Fibroblast of lung (primary cell): ENCODE measurements at regions not wholly inside any gene's neighbourhood (a gene's known extent, or its start where the extent isn't known, plus 50 kb on each side); places are given as distances from the start of the nearest gene placed in this dataset.

Experiments
- DNase-seq, 2 donors: peaks; one replicate each; pipeline versions ENCODE4 v3.0.0 to v3.0.0-alpha.2; 2010; ENCODE audit warnings: low read depth in 2 of 2
- H2AFZ ChIP-seq: 2 replicates; pipeline ENCODE4 v1.5.1; 2012; ENCODE audit warnings: low read length, control low read depth, inconsistent platforms
- H3K27ac ChIP-seq: 2 replicates; pipeline ENCODE4 v1.5.1; 2011; ENCODE audit warnings: low read length, control low read depth; ENCODE audit not compliant: insufficient read depth
- H3K27me3 ChIP-seq: 2 replicates; pipeline ENCODE4 v1.5.1; 2011; ENCODE audit warnings: mild to moderate bottlenecking, low read length; ENCODE audit not compliant: control insufficient read depth, insufficient read depth
- H3K36me3 ChIP-seq: 2 replicates; pipeline ENCODE4 v1.5.1; 2011; ENCODE audit warnings: low read length; ENCODE audit not compliant: control insufficient read depth, insufficient read depth
- H3K4me1 ChIP-seq: 2 replicates; pipeline ENCODE4 v1.5.1; 2011; ENCODE audit warnings: low read length; ENCODE audit not compliant: control insufficient read depth, insufficient read depth; ENCODE audit errors: extremely low read depth
- H3K4me2 ChIP-seq: 2 replicates; pipeline ENCODE4 v1.5.1; 2011; ENCODE audit warnings: low read length, control low read depth; ENCODE audit not compliant: insufficient read depth; ENCODE audit errors: extremely low read depth
- H3K4me3 ChIP-seq, 4 experiments: fragments of 200-600 bp in 1 of 4; sonication (generic) in 1 of 4; replicated peaks in 1 of 4; 2 replicates each; pipeline ENCODE4 v1.5.1; 2011 to 2016; ENCODE audit warnings: low read length in 4 of 4, low read depth in 3 of 4, mild to moderate bottlenecking in 3 of 4, control low read depth in 2 of 4, inconsistent platforms in 1 of 4, mixed read lengths in 1 of 4; ENCODE audit not compliant: insufficient read depth in 1 of 4; ENCODE audit errors: control extremely low read depth in 1 of 4
- H3K79me2 ChIP-seq: 2 replicates; pipeline ENCODE4 v1.5.1; 2012; ENCODE audit warnings: mild to moderate bottlenecking, low read length, inconsistent platforms; ENCODE audit not compliant: control insufficient read depth, insufficient read depth
- H3K9ac ChIP-seq: 2 replicates; pipeline ENCODE4 v1.5.1; 2011; ENCODE audit warnings: mild to moderate bottlenecking, low read length, control low read depth; ENCODE audit not compliant: insufficient read depth
- H3K9me3 ChIP-seq: 2 replicates; pipeline ENCODE4 v1.5.1; 2012; ENCODE audit warnings: low read depth, low read length; ENCODE audit not compliant: control insufficient read depth, insufficient read depth
- H4K20me1 ChIP-seq: 2 replicates; pipeline ENCODE4 v1.5.1; 2011; ENCODE audit warnings: low read length; ENCODE audit not compliant: control insufficient read depth, insufficient read depth; ENCODE audit errors: extremely low read depth
- EZH2 ChIP-seq: IDR thresholded peaks from 2 replicates; pipeline ENCODE4 v1.5.1; 2012; ENCODE audit warnings: low read length, control low read depth, mild to moderate bottlenecking; ENCODE audit errors: missing control alignments
- TF ChIP-seq, protein P1 (sequence below), 2 donors: IDR thresholded peaks in 1 of 2; conservative IDR thresholded peaks in 1 of 2; 1 replicate in 1 of 2; 2 replicates in 1 of 2; pipeline ENCODE4 v1.5.1; 2011 to 2012; ENCODE audit warnings: low read length in 2 of 2, control low read depth in 1 of 2, inconsistent platforms in 1 of 2, low read depth in 1 of 2, mild to moderate bottlenecking in 1 of 2

DNA sequence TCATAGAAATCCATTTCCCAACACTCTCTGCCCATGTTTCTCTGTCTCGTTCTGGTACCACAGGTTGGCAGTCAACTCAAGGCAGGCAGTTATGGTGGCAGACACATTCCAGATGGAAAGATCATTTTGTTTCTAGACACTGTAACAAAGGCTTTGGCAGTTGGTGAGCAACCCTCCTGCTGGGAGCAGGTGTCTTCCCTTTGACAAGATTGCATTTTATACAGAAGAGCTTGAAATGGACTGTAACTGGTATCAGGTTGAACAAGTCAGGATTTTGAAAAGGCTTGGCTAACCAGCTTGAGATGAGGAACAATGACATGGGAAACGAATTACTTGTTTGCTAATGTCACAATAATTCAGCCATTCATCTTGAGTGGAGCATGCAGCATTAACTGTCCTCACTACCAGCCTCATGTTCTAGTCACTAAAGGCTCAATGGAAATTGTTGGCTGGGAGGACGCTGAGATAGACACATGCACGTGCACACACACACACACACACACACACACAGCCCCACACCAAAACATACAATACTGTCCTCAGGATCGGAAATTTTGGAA, 170.0 kb downstream of the SEMA6D start:
- TF ChIP-seq, protein P1, sequence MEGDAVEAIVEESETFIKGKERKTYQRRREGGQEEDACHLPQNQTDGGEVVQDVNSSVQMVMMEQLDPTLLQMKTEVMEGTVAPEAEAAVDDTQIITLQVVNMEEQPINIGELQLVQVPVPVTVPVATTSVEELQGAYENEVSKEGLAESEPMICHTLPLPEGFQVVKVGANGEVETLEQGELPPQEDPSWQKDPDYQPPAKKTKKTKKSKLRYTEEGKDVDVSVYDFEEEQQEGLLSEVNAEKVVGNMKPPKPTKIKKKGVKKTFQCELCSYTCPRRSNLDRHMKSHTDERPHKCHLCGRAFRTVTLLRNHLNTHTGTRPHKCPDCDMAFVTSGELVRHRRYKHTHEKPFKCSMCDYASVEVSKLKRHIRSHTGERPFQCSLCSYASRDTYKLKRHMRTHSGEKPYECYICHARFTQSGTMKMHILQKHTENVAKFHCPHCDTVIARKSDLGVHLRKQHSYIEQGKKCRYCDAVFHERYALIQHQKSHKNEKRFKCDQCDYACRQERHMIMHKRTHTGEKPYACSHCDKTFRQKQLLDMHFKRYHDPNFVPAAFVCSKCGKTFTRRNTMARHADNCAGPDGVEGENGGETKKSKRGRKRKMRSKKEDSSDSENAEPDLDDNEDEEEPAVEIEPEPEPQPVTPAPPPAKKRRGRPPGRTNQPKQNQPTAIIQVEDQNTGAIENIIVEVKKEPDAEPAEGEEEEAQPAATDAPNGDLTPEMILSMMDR (conservative IDR thresholded peaks at IDR 0.05 in 1 of 2, IDR thresholded peaks at IDR 0.05 in 1 of 2; ENCODE audit: low read depth in 1 of 2, low read length in 2 of 2) = no peak
- no peak overlapping the region for H3K4me2 ChIP-seq
- no peaks in the 10 kb centered on the region for H3K27me3 ChIP-seq
- DNase-seq = no peak
- no peaks in the 10 kb centered on the region for H3K9me3 ChIP-seq
- no peak overlapping the region for H3K27ac ChIP-seq
- H3K79me2 ChIP-seq = no peaks in the 10 kb centered on the region
- H3K4me3 ChIP-seq = no peak overlapping the region
- H2AFZ ChIP-seq = no peak overlapping the region
- no peaks in the 10 kb centered on the region for H3K4me1 ChIP-seq
- no peaks in the 10 kb centered on the region for H3K36me3 ChIP-seq
- no peaks in the 10 kb centered on the region for H4K20me1 ChIP-seq
- no peak overlapping the region for H3K9ac ChIP-seq

DNA sequence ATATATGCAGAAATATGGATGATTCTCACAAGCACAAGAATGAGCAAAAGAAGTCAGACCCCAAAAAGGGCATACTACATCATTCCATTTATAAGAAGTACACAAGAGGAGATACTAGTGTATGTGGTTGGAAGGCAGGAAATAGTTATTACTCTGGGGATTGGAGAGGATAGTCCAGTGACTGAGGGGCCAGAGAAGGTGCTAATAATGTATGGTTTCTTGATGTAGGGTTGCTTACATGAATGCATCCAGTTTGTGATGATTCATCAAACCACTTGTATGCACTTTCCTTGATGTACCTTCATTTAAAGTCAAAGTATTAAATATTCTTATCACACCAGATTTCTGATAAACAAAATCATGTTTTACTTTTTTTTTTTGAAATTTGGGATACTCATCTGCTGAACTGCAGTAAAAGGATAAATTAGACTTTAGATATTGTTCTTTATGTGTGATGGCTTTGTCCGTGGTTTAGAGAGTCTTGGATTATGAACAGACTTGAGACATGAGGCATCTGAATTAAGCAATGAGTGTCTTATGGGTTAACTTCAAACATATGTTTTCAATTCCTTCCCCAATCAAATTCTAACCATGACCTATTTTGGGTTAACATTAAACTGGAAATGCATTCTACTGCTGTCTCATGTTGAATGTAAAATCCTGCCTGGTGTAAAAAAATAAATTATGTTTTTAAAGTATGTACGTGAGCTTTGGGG, 171.2 kb downstream of the SEMA6D start:
- no peak overlapping the region for H3K9ac ChIP-seq
- H3K4me2 ChIP-seq = no peak overlapping the region
- no peaks in the 10 kb centered on the region for H3K4me1 ChIP-seq
- no peaks in the 10 kb centered on the region for H4K20me1 ChIP-seq
- H3K9me3 ChIP-seq = no peaks in the 10 kb centered on the region
- H3K27ac ChIP-seq = no peak overlapping the region
- DNase-seq = peak in 1 of 2 donors; percentile 16
- no peaks in the 10 kb centered on the region for H3K79me2 ChIP-seq
- no peak overlapping the region for H2AFZ ChIP-seq
- no peaks in the 10 kb centered on the region for H3K27me3 ChIP-seq
- no peak for TF ChIP-seq EZH2
- TF ChIP-seq, protein P1 (conservative IDR thresholded peaks at IDR 0.05 in 1 of 2, IDR thresholded peaks at IDR 0.05 in 1 of 2; ENCODE audit: low read depth in 1 of 2, low read length in 2 of 2) = no peak
- H3K4me3 ChIP-seq = no peak overlapping the region
- no peaks in the 10 kb centered on the region for H3K36me3 ChIP-seq

DNA sequence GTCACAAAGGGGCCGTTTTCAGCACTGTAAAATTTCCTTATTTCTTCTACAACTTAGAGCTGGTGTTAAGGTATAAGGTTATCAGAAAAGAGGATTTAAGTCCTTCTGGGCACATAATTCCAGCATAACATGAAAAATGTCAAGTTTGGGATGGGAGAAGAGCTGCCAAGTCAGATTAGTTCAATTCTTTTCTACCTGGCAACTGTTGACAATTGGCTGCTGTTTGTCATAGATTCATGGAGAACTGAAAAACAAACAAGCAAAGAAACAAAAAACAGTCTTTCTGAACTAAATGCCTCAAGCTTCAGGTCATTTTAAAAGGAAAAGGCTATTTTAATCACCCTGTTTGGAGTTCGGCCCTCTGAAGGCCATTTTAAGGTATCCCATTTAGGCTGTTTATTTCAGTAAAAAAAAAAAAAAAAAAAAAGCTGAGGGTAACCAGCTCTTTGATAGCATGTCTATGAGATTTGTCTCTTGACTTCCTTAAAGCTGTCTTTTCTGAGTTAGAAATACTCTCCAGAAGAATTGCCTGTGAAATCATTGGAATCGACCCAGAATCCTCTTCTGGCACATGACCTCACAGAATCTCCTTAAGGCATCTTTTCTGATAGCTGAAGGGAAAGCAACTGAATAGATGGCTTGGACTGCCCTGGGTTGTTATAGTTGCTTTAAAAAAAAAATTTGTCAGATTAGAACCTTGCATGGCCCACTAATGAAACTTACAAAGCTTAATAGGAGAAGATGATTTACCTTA, 173.3 kb downstream of the SEMA6D start:
- Histone ChIP-seq H3K4me3 (no peak overlapping the region), H3K9ac (no peak overlapping the region), H3K4me1 (no peaks in the 10 kb centered on the region), H3K4me2 (no peak overlapping the region), H4K20me1 (no peaks in the 10 kb centered on the region), H3K36me3 (no peaks in the 10 kb centered on the region), H3K79me2 (no peaks in the 10 kb centered on the region), H3K27ac (no peak overlapping the region), H3K9me3 (no peaks in the 10 kb centered on the region), H3K27me3 (no peaks in the 10 kb centered on the region), H2AFZ (no peak overlapping the region)
- DNase-seq = no peak
- TF ChIP-seq EZH2 = no peak
- TF ChIP-seq, protein P1 (conservative IDR thresholded peaks at IDR 0.05 in 1 of 2, IDR thresholded peaks at IDR 0.05 in 1 of 2; ENCODE audit: low read depth in 1 of 2, low read length in 2 of 2) = no peak
